OCI-LY7 (cell line): ENCODE measurements at regions not wholly inside any gene's neighbourhood (a gene's known extent, or its start where the extent isn't known, plus 50 kb on each side); places are given as distances from the start of the nearest gene placed in this dataset.

ENCODE experiments used
- CTCF ChIP-seq: fragments of 200-600 bp; sonication (generic); conservative IDR thresholded peaks from 2 replicates; pipeline ENCODE4 v1.5.1; 2014; ENCODE audit warnings: mild to moderate bottlenecking, antibody characterized with exemption, low read length, moderate library complexity, mixed read lengths
- EZH2phosphoT487 ChIP-seq: fragments of 200-600 bp; sonication (generic); IDR thresholded peaks from 2 replicates; pipeline ENCODE4 v1.6.1; 2018; ENCODE audit warnings: low read depth, borderline replicate concordance, mild to moderate bottlenecking, mixed run types, antibody characterized with exemption, low read length, moderate library complexity, mixed read lengths

- TF ChIP-seq CTCF = no peak
- TF ChIP-seq EZH2phosphoT487 = no peak
These were observed 695.7 kb upstream of the POU3F3 start for GRCh38 chr2:104158191-104158590.
